Right atrium auricular region (tissue), 2 donors: ENCODE measurements at regions not wholly inside any gene's neighbourhood (a gene's known extent, or its start where the extent isn't known, plus 50 kb on each side); places are given as distances from the start of the nearest gene placed in this dataset.

ENCODE experiments used
- DNase-seq: peaks from one replicate; pipeline ENCODE4 v3.0.0-alpha.2; 2019; ENCODE audit warnings: low spot score
- H3K27ac ChIP-seq, 2 donors: fragments of 200-600 bp; sonication (generic); 1 replicate in 1 of 2; 2 replicates in 1 of 2; pipeline ENCODE4 v1.5.1; 2016 to 2019
- H3K27me3 ChIP-seq, 2 donors: fragments of 200-600 bp; sonication (generic); one replicate each; pipeline versions ENCODE4 v1.5.1 to v1.6.0; 2017 to 2019
- H3K36me3 ChIP-seq: fragments of 200-600 bp; sonication (generic); one replicate; pipeline ENCODE4 v1.5.1; 2016
- H3K4me1 ChIP-seq, 2 donors: fragments of 200-600 bp; sonication (generic); one replicate each; pipeline versions ENCODE4 v1.5.1 to v1.6.0; 2017 to 2019
- H3K4me3 ChIP-seq, 2 donors: fragments of 200-600 bp; sonication (generic); 1 replicate in 1 of 2; 2 replicates in 1 of 2; pipeline ENCODE4 v1.5.1; 2017 to 2019; ENCODE audit warnings: mild to moderate bottlenecking in 1 of 2, moderate library complexity in 1 of 2
- H3K9me3 ChIP-seq, 2 donors: fragments of 200-600 bp; sonication (generic); one replicate each; pipeline ENCODE4 v1.5.1; 2019
- CTCF ChIP-seq, 2 donors: fragments of 200-600 bp; sonication (generic); IDR thresholded peaks; one replicate each; pipeline ENCODE4 v1.5.1; 2019; ENCODE audit warnings: antibody characterized with exemption in 2 of 2

GRCh38 chr2:188158337-188159100 lies 133.2 kb upstream of the GULP1 start:
- TF ChIP-seq CTCF (IDR thresholded peaks at IDR 0.05) = no peak
- H3K4me3 ChIP-seq = no peak overlapping the region
- H3K27ac ChIP-seq = no peak overlapping the region
- H3K9me3 ChIP-seq = no peaks in the 10 kb centered on the region
- no peak for DNase-seq
- no peaks in the 10 kb centered on the region for H3K4me1 ChIP-seq
- no peaks in the 10 kb centered on the region for H3K27me3 ChIP-seq
- no peaks in the 10 kb centered on the region for H3K36me3 ChIP-seq

DNA sequence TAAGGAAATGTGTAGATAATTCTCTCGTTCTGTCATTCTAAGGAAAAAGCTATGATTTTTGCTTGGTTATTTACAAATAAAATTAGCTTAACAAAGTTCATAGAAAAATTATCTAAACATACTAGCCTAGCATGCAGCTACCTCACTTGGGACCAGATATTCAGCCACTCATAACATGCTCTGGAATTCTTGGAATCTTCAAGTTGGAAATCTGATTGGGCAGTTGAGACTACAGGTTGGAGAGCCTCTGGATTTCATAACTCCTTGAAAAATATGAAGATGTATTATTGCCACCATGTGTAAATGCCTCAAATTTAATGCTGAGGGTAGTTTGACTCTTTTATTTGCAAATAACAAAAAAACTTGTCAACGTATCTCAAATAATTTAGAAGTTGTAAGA lies 132.2 kb upstream of the GULP1 start:
- no peaks in the 10 kb centered on the region for H3K9me3 ChIP-seq
- no peak for DNase-seq
- H3K36me3 ChIP-seq = no peaks in the 10 kb centered on the region
- no peak for TF ChIP-seq CTCF (IDR thresholded peaks at IDR 0.05)
- no peaks in the 10 kb centered on the region for H3K27me3 ChIP-seq
- no peaks in the 10 kb centered on the region for H3K4me1 ChIP-seq
- no peak overlapping the region for H3K4me3 ChIP-seq
- no peak overlapping the region for H3K27ac ChIP-seq

GRCh38 chr2:188170356-188170755 lies 121.3 kb upstream of the GULP1 start:
- no peak for TF ChIP-seq CTCF (IDR thresholded peaks at IDR 0.05)
- Histone ChIP-seq H3K9me3 (no peaks in the 10 kb centered on the region), H3K4me3 (no peak overlapping the region), H3K27me3 (no peaks in the 10 kb centered on the region), H3K27ac (no peak overlapping the region), H3K4me1 (no peaks in the 10 kb centered on the region), H3K36me3 (no peaks in the 10 kb centered on the region)
- no peak for DNase-seq

DNA sequence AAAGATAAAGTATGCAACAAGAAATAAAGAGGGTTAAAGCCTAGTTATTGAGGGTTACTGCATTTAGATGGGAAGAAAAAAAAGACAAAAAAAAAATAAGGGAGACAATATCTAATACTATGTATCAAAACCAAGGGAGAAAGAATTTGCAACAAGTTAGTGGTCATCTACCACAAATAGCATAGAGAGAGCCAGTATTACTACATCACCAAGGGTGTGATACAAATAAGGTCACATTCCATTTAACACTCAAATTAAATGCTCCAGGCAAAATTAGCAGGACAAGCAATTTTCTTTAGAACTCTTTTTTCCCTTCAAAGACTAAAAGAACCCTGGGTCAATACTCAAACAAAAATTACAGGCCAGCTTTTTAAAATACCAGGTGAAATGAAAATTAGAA lies 115.1 kb upstream of the GULP1 start:
- DNase-seq = no peak
- Histone ChIP-seq H3K27ac (no peak overlapping the region), H3K27me3 (no peaks in the 10 kb centered on the region), H3K9me3 (no peaks in the 10 kb centered on the region), H3K36me3 (no peaks in the 10 kb centered on the region), H3K4me3 (no peak overlapping the region), H3K4me1 (no peaks in the 10 kb centered on the region)
- TF ChIP-seq CTCF (IDR thresholded peaks at IDR 0.05) = no peak

GRCh38 chr2:188181067-188181838 lies 110.4 kb upstream of the GULP1 start:
- TF ChIP-seq CTCF (IDR thresholded peaks at IDR 0.05) = no peak
- no peaks in the 10 kb centered on the region for H3K27me3 ChIP-seq
- H3K4me3 ChIP-seq = no peak overlapping the region
- no peaks in the 10 kb centered on the region for H3K9me3 ChIP-seq
- H3K4me1 ChIP-seq = no peaks in the 10 kb centered on the region
- no peak for DNase-seq
- H3K36me3 ChIP-seq = no peaks in the 10 kb centered on the region
- no peak overlapping the region for H3K27ac ChIP-seq
